SK-N-MC (cell line): ENCODE measurements at regions not wholly inside any gene's neighbourhood (a gene's known extent, or its start where the extent isn't known, plus 50 kb on each side); places are given as distances from the start of the nearest gene placed in this dataset.

Source experiments
- DNase-seq: peaks from one replicate; pipeline ENCODE4 v3.0.0-alpha.2; 2011; ENCODE audit warnings: low read depth, low spot score
- H3K27ac ChIP-seq: fragments of 200-600 bp; sonication (generic); 2 replicates; pipeline ENCODE4 v1.5.1; 2016; ENCODE audit warnings: mixed run types
- H3K36me3 ChIP-seq: fragments of 200-600 bp; sonication (generic); 2 replicates; pipeline ENCODE4 v1.6.1; 2017; ENCODE audit warnings: antibody characterized with exemption, low read length, mixed read lengths; ENCODE audit not compliant: insufficient read depth
- H3K4me3 ChIP-seq: fragments of 200-600 bp; sonication (generic); 2 replicates; pipeline ENCODE4 v1.5.1; 2016
- H3K9ac ChIP-seq: fragments of 200-600 bp; sonication (generic); 2 replicates; pipeline ENCODE4 v1.8.0; 2017; ENCODE audit warnings: mixed run types, mixed read lengths; ENCODE audit not compliant: insufficient read length
- H3K9me3 ChIP-seq: fragments of 200-600 bp; sonication (generic); 2 replicates; pipeline ENCODE4 v1.6.1; 2017; ENCODE audit warnings: low read depth, mild to moderate bottlenecking, antibody characterized with exemption, low read length, moderate library complexity, mixed read lengths
- EZH2 ChIP-seq: fragments of 200-600 bp; sonication (generic); IDR thresholded peaks from one replicate; pipeline ENCODE4 v1.6.1; 2017; ENCODE audit warnings: antibody characterized with exemption
- FOXP2 ChIP-seq: optimal IDR thresholded peaks from 2 replicates; pipeline ENCODE3; 2011; ENCODE audit warnings: mild to moderate bottlenecking, moderate library complexity; ENCODE audit not compliant: insufficient read depth; ENCODE audit errors: extremely low read length, control extremely low read depth
- POLR2AphosphoS5 ChIP-seq: IDR thresholded peaks from 2 replicates; pipeline ENCODE4 v1.6.1; 2012; ENCODE audit warnings: mild to moderate bottlenecking, low read depth, low read length, borderline replicate concordance

DNA sequence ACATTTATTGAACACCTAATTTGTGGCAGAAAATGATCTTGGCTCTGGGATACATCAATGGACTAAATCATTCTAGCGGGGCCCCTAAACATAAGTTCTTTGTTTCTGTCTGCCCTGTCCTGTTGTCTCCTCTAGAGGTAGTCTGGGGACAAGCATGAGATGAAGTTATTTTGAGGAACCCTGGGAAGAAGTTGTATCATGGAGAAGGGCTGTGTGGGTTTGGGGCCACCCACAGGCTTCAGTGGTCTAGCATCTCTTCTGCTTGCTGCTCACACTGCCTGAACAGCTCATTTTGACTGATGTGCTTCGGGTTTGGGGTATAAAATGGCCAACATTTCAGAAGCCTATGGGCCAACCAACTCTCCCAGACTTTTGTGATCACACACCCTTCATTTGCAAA is 50.3 kb upstream of the OSBPL11 start:
- DNase-seq: no peak
- Histone ChIP-seq H3K27ac (no peak overlapping the region), H3K9me3 (no peaks in the 10 kb centered on the region), H3K9ac (no peak overlapping the region), H3K36me3 (no peaks in the 10 kb centered on the region), H3K4me3 (no peak overlapping the region)
- no peak for TF ChIP-seq FOXP2

DNA sequence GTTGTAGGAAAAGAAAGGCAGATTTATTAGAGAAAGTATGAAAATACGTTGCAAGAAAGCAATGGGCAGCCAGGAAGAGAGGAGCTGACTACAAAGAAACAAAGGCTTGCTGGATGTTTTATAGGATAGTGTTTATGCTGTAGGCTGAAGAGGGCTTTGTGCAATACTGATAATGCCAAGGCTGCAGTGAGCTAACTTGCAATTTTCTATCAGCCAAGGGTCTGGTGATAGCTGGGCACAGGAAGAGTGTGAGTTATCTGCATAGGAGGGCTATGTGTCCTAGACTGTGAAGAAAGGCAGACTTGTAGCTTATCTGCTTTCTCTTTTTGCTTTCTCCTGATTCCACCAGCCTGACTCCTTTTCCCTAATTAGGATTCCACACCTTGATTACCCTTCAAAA is 51.3 kb upstream of the OSBPL11 start:
- no peak overlapping the region for H3K27ac ChIP-seq
- no peak overlapping the region for H3K4me3 ChIP-seq
- H3K9me3 ChIP-seq: no peaks in the 10 kb centered on the region
- no peaks in the 10 kb centered on the region for H3K36me3 ChIP-seq
- no peak for DNase-seq
- TF ChIP-seq FOXP2 (no peak), POLR2AphosphoS5 (no peak), EZH2 (no peak)
- H3K9ac ChIP-seq: no peak overlapping the region

DNA sequence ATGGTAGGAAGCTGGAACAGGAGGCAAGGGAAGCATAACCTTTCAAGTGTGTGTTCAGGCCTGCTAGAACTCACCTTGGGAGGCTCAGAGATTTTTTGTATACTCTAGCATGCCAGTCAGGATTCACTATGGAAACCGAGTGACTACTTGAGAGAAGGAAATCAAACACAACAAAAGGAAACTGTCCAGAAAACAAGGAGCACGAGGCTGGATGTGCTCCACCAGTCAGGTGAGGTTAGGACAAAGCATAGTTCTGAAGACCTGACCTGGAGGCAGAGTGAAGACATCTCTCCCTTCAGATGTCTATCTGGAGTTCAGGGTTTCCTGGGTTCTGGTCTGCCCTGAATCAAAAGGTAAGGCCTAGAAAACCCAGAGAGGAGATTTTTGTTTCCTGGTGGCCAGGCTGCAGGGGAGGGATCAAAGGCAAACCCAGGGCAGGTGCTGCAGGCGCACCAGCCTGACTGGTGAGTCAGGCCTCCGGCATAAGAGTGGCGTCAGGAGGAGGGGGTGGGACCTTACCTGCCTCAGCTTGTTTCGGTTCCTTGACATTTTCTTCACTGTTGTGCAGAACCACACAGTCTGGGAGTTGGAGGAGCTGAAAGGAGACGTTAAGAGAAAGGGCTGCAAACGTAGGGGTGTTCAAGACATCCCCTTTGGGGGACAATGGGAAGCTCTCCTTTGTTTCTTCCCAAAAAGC is 52.2 kb upstream of the OSBPL11 start:
- TF ChIP-seq POLR2AphosphoS5 (no peak), EZH2 (no peak), FOXP2 (no peak)
- Histone ChIP-seq H3K27ac (no peak overlapping the region), H3K9ac (no peak overlapping the region), H3K36me3 (no peaks in the 10 kb centered on the region), H3K4me3 (no peak overlapping the region), H3K9me3 (no peaks in the 10 kb centered on the region)
- no peak for DNase-seq

DNA sequence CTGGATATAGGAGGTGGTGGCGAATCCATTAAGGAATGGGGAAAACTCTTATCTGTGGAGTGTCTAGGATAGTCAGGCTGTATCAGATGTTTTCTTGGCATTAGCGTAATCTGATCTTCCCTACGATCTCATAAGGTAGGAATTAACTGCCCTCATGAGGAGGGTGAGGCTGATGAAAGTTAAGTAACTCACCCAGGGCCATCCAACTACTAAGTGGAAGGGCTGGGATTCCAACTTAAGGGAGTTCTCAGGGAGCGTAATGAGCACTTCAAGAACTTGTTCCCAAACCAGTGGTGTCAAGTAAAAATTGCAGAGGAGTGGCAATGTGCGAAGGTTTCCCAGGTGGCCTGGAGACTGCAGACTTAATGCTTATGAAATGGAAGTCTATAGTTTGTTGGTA is 55.9 kb upstream of the OSBPL11 start:
- H3K9me3 ChIP-seq: no peaks in the 10 kb centered on the region
- no peaks in the 10 kb centered on the region for H3K36me3 ChIP-seq
- TF ChIP-seq EZH2: no peak
- DNase-seq: no peak
- no peak overlapping the region for H3K4me3 ChIP-seq
- H3K27ac ChIP-seq: no peak overlapping the region
- H3K9ac ChIP-seq: no peak overlapping the region

DNA sequence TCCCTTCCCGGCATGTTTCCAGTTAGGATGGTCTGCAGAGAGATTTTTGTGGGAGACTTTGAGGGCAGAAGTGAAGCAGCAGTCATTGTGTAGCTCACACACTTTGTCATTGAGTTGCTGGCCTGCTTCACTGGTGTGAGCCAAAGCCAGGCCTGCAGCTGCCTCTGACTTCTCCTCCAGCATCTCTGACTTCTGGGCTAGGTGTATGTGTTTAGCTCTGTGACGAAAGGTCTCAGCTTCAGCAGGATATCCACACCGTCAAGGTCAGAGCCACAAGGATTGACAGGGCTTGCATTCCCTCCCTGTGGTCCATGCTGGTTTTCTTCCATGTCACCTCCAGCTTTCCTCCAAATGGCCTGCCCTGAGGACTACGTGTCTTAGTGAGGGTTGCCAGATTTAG is 57.1 kb upstream of the OSBPL11 start:
- DNase-seq: no peak
- Histone ChIP-seq H3K9ac (no peak overlapping the region), H3K27ac (no peak overlapping the region), H3K4me3 (no peak overlapping the region), H3K36me3 (no peaks in the 10 kb centered on the region), H3K9me3 (peaks cover 4% of the 10 kb centered on the region; the same call in 1 of the 2 replicates)
- TF ChIP-seq FOXP2: no peak
- TF ChIP-seq POLR2AphosphoS5: no peak
- TF ChIP-seq EZH2: no peak

DNA sequence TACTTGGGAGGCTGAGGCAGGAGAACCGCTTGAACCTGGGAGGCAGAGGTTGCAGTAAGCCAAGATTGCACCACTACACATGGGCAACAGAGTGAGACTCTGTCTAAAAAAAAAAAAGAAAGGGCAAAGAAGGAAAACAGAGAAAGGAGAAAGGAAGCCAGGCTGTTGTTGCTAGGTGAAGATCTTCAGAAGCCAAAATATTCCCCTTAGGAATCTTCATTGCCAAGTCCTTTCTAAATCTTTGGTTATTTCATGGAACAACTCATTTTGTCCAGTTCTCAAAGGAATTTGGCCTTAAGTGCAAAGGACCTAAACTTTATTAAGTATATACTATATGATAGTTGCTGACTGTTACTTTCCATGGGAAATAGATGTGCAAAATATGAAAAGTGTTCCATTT is 59.2 kb upstream of the OSBPL11 start:
- Histone ChIP-seq H3K9ac (no peak overlapping the region), H3K36me3 (no peaks in the 10 kb centered on the region), H3K9me3 (peaks cover 5% of the 10 kb centered on the region; the same call in 1 of the 2 replicates), H3K4me3 (no peak overlapping the region), H3K27ac (no peak overlapping the region)
- TF ChIP-seq FOXP2: no peak
- no peak for TF ChIP-seq POLR2AphosphoS5
- no peak for TF ChIP-seq EZH2
- no peak for DNase-seq

DNA sequence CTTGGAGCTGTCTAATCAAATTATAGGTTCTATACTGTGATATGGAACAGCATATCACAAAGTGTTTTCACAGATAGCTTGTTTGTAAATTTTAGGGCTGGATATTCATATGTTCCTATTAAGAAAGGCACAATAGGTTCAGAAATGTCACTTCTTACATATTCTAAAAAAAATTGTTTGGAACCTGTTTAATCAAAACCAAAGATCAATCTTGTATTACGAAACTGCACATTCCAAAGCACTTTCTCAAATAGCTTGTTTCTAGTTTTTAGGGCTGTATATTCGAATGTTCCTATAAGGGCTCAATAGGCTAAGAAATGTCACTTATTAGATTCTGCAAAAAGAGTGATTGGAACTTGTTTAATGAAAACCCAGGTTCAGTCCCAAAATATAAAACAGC is 67.4 kb upstream of the OSBPL11 start:
- Histone ChIP-seq H3K9me3 (peaks cover 7% of the 10 kb centered on the region; the same call in 1 of the 2 replicates), H3K27ac (no peak overlapping the region), H3K4me3 (no peak overlapping the region), H3K36me3 (no peaks in the 10 kb centered on the region), H3K9ac (no peak overlapping the region)
- TF ChIP-seq POLR2AphosphoS5: no peak
- TF ChIP-seq FOXP2: no peak
- no peak for TF ChIP-seq EZH2
- DNase-seq: no peak

DNA sequence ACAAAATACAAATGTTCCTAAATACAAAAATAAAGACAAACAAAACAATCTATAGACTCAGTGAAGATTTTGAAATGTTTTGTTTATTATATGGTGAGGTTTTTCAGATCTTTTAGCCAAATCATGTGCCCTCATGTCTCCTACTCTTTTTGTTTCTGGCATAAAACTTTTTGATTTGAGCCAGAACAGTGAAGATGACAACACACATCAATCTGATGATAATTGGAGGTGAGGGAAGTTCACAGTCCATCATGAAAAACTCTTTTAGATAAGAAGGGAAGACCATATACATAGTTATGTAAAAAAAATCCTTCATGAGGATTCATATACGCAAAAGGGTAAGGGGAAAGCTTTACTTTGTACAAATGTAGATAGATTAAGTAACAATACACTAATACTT is 75.1 kb upstream of the OSBPL11 start:
- H3K27ac ChIP-seq: no peak overlapping the region
- no peaks in the 10 kb centered on the region for H3K9me3 ChIP-seq
- H3K9ac ChIP-seq: no peak overlapping the region
- DNase-seq: no peak
- TF ChIP-seq EZH2 (no peak), POLR2AphosphoS5 (no peak), FOXP2 (no peak)
- no peak overlapping the region for H3K4me3 ChIP-seq
- no peaks in the 10 kb centered on the region for H3K36me3 ChIP-seq

DNA sequence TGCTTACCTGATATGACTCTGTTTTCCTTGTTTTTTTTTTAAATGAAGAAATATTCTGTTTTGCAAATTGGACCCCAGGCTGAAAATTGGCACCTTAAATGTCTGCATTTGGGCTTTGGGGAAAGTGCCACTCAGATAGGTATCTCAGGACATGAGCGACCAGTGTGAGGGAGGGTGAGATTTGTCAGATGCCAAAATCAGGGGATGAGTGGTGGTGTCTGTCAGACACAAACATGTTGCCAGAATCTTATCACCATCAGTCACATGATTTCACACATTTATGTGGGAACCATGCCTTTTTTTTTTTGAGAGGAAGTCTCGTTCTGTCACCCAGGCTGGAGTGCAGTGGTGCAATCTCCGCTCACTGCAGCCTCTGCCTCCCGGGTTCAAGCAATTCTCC is 75.6 kb upstream of the OSBPL11 start:
- H3K9me3 ChIP-seq: no peaks in the 10 kb centered on the region
- H3K4me3 ChIP-seq: no peak overlapping the region
- H3K36me3 ChIP-seq: no peaks in the 10 kb centered on the region
- H3K27ac ChIP-seq: no peak overlapping the region
- no peak overlapping the region for H3K9ac ChIP-seq
- DNase-seq: no peak
- TF ChIP-seq POLR2AphosphoS5 (no peak), FOXP2 (no peak), EZH2 (no peak)
